ENCODE measurements at regions not wholly inside any gene's neighbourhood (a gene's known extent, or its start where the extent isn't known, plus 50 kb on each side); places are given as distances from the start of the nearest gene placed in this dataset.

- TF ChIP-seq, protein P1, sequence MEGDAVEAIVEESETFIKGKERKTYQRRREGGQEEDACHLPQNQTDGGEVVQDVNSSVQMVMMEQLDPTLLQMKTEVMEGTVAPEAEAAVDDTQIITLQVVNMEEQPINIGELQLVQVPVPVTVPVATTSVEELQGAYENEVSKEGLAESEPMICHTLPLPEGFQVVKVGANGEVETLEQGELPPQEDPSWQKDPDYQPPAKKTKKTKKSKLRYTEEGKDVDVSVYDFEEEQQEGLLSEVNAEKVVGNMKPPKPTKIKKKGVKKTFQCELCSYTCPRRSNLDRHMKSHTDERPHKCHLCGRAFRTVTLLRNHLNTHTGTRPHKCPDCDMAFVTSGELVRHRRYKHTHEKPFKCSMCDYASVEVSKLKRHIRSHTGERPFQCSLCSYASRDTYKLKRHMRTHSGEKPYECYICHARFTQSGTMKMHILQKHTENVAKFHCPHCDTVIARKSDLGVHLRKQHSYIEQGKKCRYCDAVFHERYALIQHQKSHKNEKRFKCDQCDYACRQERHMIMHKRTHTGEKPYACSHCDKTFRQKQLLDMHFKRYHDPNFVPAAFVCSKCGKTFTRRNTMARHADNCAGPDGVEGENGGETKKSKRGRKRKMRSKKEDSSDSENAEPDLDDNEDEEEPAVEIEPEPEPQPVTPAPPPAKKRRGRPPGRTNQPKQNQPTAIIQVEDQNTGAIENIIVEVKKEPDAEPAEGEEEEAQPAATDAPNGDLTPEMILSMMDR (IDR thresholded peaks at IDR 0.05) = peak in 5 of 6 experiments; percentile 27 to 71 (median 60)
- TF ChIP-seq POLR2A (IDR thresholded peaks at IDR 0.05) = no peak
Measured at GRCh38 chr12:46983959-46984841, 95.2 kb upstream of the PCED1B start.

All from Peyer's patch (tissue), 4 donors.